ENCODE measurements at regions not wholly inside any gene's neighbourhood (a gene's known extent, or its start where the extent isn't known, plus 50 kb on each side); places are given as distances from the start of the nearest gene placed in this dataset.

- DNase-seq (ENCODE audit: extremely low read depth, low read depth): no peak
- H3K4me3 ChIP-seq (replicated peaks; ENCODE audit: low read depth, low read length): no peak overlapping the region
- no peak for TF ChIP-seq CTCF (IDR thresholded peaks at IDR 0.05; ENCODE audit: low read depth, low read length, missing control alignments)
These were observed 120.2 kb upstream of the LIPC start for GRCh38 chr15:58311556-58311955.

GRCh38 chr15:58312031-58312430, 119.8 kb upstream of the LIPC start:
- no peak for DNase-seq (ENCODE audit: extremely low read depth, low read depth)
- no peak for TF ChIP-seq CTCF (IDR thresholded peaks at IDR 0.05; ENCODE audit: low read depth, low read length, missing control alignments)

GRCh38 chr15:58313304-58313703, 118.5 kb upstream of the LIPC start:
- no peak for TF ChIP-seq CTCF (IDR thresholded peaks at IDR 0.05; ENCODE audit: low read depth, low read length, missing control alignments)

More at GRCh38 chr15:58312031-58312430, 119.8 kb upstream of the LIPC start:
- no peak overlapping the region for H3K4me3 ChIP-seq (replicated peaks; ENCODE audit: low read depth, low read length)

GRCh38 chr15:58313810-58314592, 117.8 kb upstream of the LIPC start:
- no peak for TF ChIP-seq CTCF (IDR thresholded peaks at IDR 0.05; ENCODE audit: low read depth, low read length, missing control alignments)
- H3K4me3 ChIP-seq (replicated peaks; ENCODE audit: low read depth, low read length): no peak overlapping the region
- DNase-seq (ENCODE audit: extremely low read depth, low read depth): no peak

More at GRCh38 chr15:58313304-58313703, 118.5 kb upstream of the LIPC start:
- DNase-seq (ENCODE audit: extremely low read depth, low read depth): no peak
- no peak overlapping the region for H3K4me3 ChIP-seq (replicated peaks; ENCODE audit: low read depth, low read length)

- no peak for TF ChIP-seq CTCF (IDR thresholded peaks at IDR 0.05; ENCODE audit: low read depth, low read length, missing control alignments)
- no peak overlapping the region for H3K4me3 ChIP-seq (replicated peaks; ENCODE audit: low read depth, low read length)
- DNase-seq (ENCODE audit: extremely low read depth, low read depth): no peak
These were observed 117.1 kb upstream of the LIPC start for GRCh38 chr15:58314593-58315216.

- TF ChIP-seq CTCF (IDR thresholded peaks at IDR 0.05; ENCODE audit: low read depth, low read length, missing control alignments): no peak
- no peak for DNase-seq (ENCODE audit: extremely low read depth, low read depth)
These were observed 113.3 kb upstream of the LIPC start for GRCh38 chr15:58318517-58318916.

More at GRCh38 chr15:58318517-58318916, 113.3 kb upstream of the LIPC start:
- H3K4me3 ChIP-seq (replicated peaks; ENCODE audit: low read depth, low read length): no peak overlapping the region

Data from HFF-Myc (cell line).